ENCODE measurements at regions not wholly inside any gene's neighbourhood (a gene's known extent, or its start where the extent isn't known, plus 50 kb on each side); places are given as distances from the start of the nearest gene placed in this dataset.

GRCh38 chr4:19117022-19117421, 1095.5 kb upstream of the LCORL start (continued):
- no peak for TF ChIP-seq PBX3 (IDR thresholded peaks at IDR 0.05)
- TF ChIP-seq POLR2AphosphoS5 (IDR thresholded peaks at IDR 0.05; ENCODE audit: low read depth, low read length), result no peak
- no peak for TF ChIP-seq GABPA (IDR thresholded peaks at IDR 0.05; ENCODE audit: low read depth)
- no peak for TF ChIP-seq USF2 (IDR thresholded peaks at IDR 0.05; ENCODE audit: borderline replicate concordance, low read depth, low read length)

GRCh38 chr4:19104176-19104575, 1082.6 kb upstream of the LCORL start:
- DNase-seq, result no peak
- no peaks in the 10 kb centered on the region for H3K9me3 ChIP-seq
- POLR2A ChIA-PET, result no interaction called here
- H3K36me3 ChIP-seq (replicated peaks in 1 of 2; ENCODE audit: control insufficient read depth in 1 of 2, insufficient read depth in 2 of 2, low read length in 1 of 2), result no peaks in the 10 kb centered on the region
- no peaks in the 10 kb centered on the region for H3F3A ChIP-seq (replicated peaks; ENCODE audit: insufficient read depth)
- no peak overlapping the region for H3K9ac ChIP-seq
- CTCF ChIA-PET, result interaction anchor here (0.6 kb wide), 1 partner anchor 100 kb away, joined by 3 read pairs; no protein-coding TSS in a partner anchor
- no peaks in the 10 kb centered on the region for H3K4me1 ChIP-seq (ENCODE audit: control insufficient read depth in 1 of 2, insufficient read depth in 2 of 2, low read depth in 1 of 2, low read length in 1 of 2)
- H4K20me1 ChIP-seq (ENCODE audit: insufficient read depth), result no peaks in the 10 kb centered on the region
- no peaks in the 10 kb centered on the region for H3K79me2 ChIP-seq (ENCODE audit: insufficient read depth)
- 44% methylated on average over 4 of the region's 4 CpGs for WGBS (ENCODE audit: low lambda C conversion rate)
- no peak overlapping the region for H3K4me2 ChIP-seq
- H2AFZ ChIP-seq (ENCODE audit: low read depth), result no peak overlapping the region
- no peak overlapping the region for H3K4me3 ChIP-seq (ENCODE audit: low read depth in 2 of 2, low read length in 1 of 2)
- TF ChIP-seq EP300 (IDR thresholded peaks at IDR 0.05; ENCODE audit: borderline replicate concordance in 1 of 2, low read depth in 1 of 2, low read length in 1 of 2) (no peak), FOXJ3 (CRISPR knock-in tag; IDR thresholded peaks at IDR 0.05) (no peak), NRF1 (IDR thresholded peaks at IDR 0.05; ENCODE audit: low read depth, low read length) (no peak), MEF2A (IDR thresholded peaks at IDR 0.05; ENCODE audit: borderline replicate concordance, low read depth) (no peak), SIN3A (IDR thresholded peaks at IDR 0.05; ENCODE audit: borderline replicate concordance, low read depth, low read length) (no peak), IRF3 (IDR thresholded peaks at IDR 0.05; ENCODE audit: low read depth, low read length) (no peak), NFIC (IDR thresholded peaks at IDR 0.05; ENCODE audit: borderline replicate concordance) (no peak), FOXM1 (IDR thresholded peaks at IDR 0.05; ENCODE audit: low read depth) (no peak), CHD2 (IDR thresholded peaks at IDR 0.05; ENCODE audit: low read length, partially characterized antibody) (no peak), USF2 (IDR thresholded peaks at IDR 0.05; ENCODE audit: borderline replicate concordance, low read depth, low read length) (no peak), EZH2phosphoT487 (IDR thresholded peaks at IDR 0.05; ENCODE audit: borderline replicate concordance, low read depth) (no peak)
- H3K27ac ChIP-seq (ENCODE audit: low read depth in 2 of 2, low read length in 1 of 2), result no peak overlapping the region
- H3K27me3 ChIP-seq (ENCODE audit: insufficient read depth), result no peaks in the 10 kb centered on the region
- H3K9me2 ChIP-seq, result no peaks in the 10 kb centered on the region

Measured in SK-N-SH (cell line).